ENCODE measurements at regions not wholly inside any gene's neighbourhood (a gene's known extent, or its start where the extent isn't known, plus 50 kb on each side); places are given as distances from the start of the nearest gene placed in this dataset.

GRCh38 chr16:50449800-50450199 lies 81.0 kb upstream of the BRD7 start:
- no peak overlapping the region for H2AFZ ChIP-seq (ENCODE audit: insufficient read depth, low read depth, low read length, poor library complexity, severe bottlenecking)
- no peak overlapping the region for H3K9ac ChIP-seq (ENCODE audit: low read length)
- H3K4me2 ChIP-seq (replicated peaks; ENCODE audit: low read depth, low read length, poor library complexity, severe bottlenecking) = no peak overlapping the region
- peaks cover 11% of the 10 kb centered on the region for H3K27me3 Mint-ChIP-seq
- intact Hi-C loops (cut with micrococcal nuclease) = no loop called here
- no peaks in the 10 kb centered on the region for H3K4me1 ChIP-seq (ENCODE audit: control insufficient read depth in 2 of 2, insufficient read depth in 2 of 2, low read length in 2 of 2)
- H3K4me3 Mint-ChIP-seq = no peak overlapping the region
- peaks cover 0 to 9% (median 0%) of the 10 kb centered on the region in 4 experiments for H3K27me3 ChIP-seq (replicated peaks in 1 of 4; ENCODE audit: control extremely low read depth in 1 of 4, control insufficient read depth in 3 of 4, insufficient read depth in 4 of 4, low read length in 3 of 4)
- H3K36me3 ChIP-seq (replicated peaks in 1 of 2; ENCODE audit: control extremely low read depth in 1 of 2, control insufficient read depth in 1 of 2, extremely low read depth in 1 of 2, insufficient read depth in 2 of 2, low read length in 1 of 2) = no peaks in the 10 kb centered on the region
- CTCF ChIA-PET = no interaction called here
- no peak overlapping the region for H3K27ac ChIP-seq (ENCODE audit: low read length in 2 of 2)
- no peaks in the 10 kb centered on the region for H3K9me3 Mint-ChIP-seq (ENCODE audit: insufficient read depth)
- no peak overlapping the region for H3K4me3 ChIP-seq (ENCODE audit: control extremely low read depth in 1 of 5, extremely low read depth in 1 of 5, insufficient read depth in 1 of 5, low read depth in 2 of 5, low read length in 4 of 5)
- peaks cover 0 to 2% (median 0%) of the 10 kb centered on the region in 3 donors for H3K9me3 ChIP-seq (ENCODE audit: control extremely low read depth in 1 of 3, control insufficient read depth in 2 of 3, insufficient read depth in 1 of 3, low read length in 2 of 3)
- no peaks in the 10 kb centered on the region for H4K20me1 ChIP-seq (ENCODE audit: control insufficient read depth, insufficient read depth, low read length, poor library complexity, severe bottlenecking)
- TF ChIP-seq EZH2 (IDR thresholded peaks at IDR 0.05; ENCODE audit: borderline replicate concordance, insufficient read depth, low read depth, low read length, poor library complexity, severe bottlenecking) (no peak), CTCF (IDR thresholded peaks at IDR 0.05) (no peak)
- H3K27ac Mint-ChIP-seq = no peak overlapping the region
- POLR2A ChIA-PET = no interaction called here
- ATAC-seq (ENCODE audit: low read depth) (no peak), DNase-seq (no peak)
- H3K4me1 Mint-ChIP-seq = no peaks in the 10 kb centered on the region
- no peaks in the 10 kb centered on the region for H3K79me2 ChIP-seq (ENCODE audit: control insufficient read depth, insufficient read depth, low read length)
- 87% methylated on average over 5 of the region's 6 CpGs for WGBS (ENCODE audit: insufficient coverage)

GRCh38 chr16:50448981-50449380 lies 80.2 kb upstream of the BRD7 start:
- peaks cover 7% of the 10 kb centered on the region for H3K27me3 Mint-ChIP-seq
- 89% methylated on average over 10 of the region's 10 CpGs for WGBS (ENCODE audit: insufficient coverage)
- H3K9ac ChIP-seq (ENCODE audit: low read length) = no peak overlapping the region
- H3K9me3 ChIP-seq (ENCODE audit: control extremely low read depth in 1 of 3, control insufficient read depth in 2 of 3, insufficient read depth in 1 of 3, low read length in 2 of 3) = peaks cover 0 to 2% (median 0%) of the 10 kb centered on the region in 3 donors
- H2AFZ ChIP-seq (ENCODE audit: insufficient read depth, low read depth, low read length, poor library complexity, severe bottlenecking) = no peak overlapping the region
- POLR2A ChIA-PET = no interaction called here
- CTCF ChIA-PET = no interaction called here
- peaks cover 0 to 9% (median 0%) of the 10 kb centered on the region in 4 experiments for H3K27me3 ChIP-seq (replicated peaks in 1 of 4; ENCODE audit: control extremely low read depth in 1 of 4, control insufficient read depth in 3 of 4, insufficient read depth in 4 of 4, low read length in 3 of 4)
- H3K79me2 ChIP-seq (ENCODE audit: control insufficient read depth, insufficient read depth, low read length) = no peaks in the 10 kb centered on the region
- DNase-seq = no peak
- H3K27ac Mint-ChIP-seq = no peak overlapping the region
- no peak overlapping the region for H3K4me3 ChIP-seq (ENCODE audit: control extremely low read depth in 1 of 5, extremely low read depth in 1 of 5, insufficient read depth in 1 of 5, low read depth in 2 of 5, low read length in 4 of 5)
- no peak overlapping the region for H3K27ac ChIP-seq (ENCODE audit: low read length in 2 of 2)
- no peaks in the 10 kb centered on the region for H3K9me3 Mint-ChIP-seq (ENCODE audit: insufficient read depth)
- no peaks in the 10 kb centered on the region for H3K4me1 ChIP-seq (ENCODE audit: control insufficient read depth in 2 of 2, insufficient read depth in 2 of 2, low read length in 2 of 2)
- intact Hi-C loops (cut with micrococcal nuclease) = no loop called here
- no peaks in the 10 kb centered on the region for H3K36me3 ChIP-seq (replicated peaks in 1 of 2; ENCODE audit: control extremely low read depth in 1 of 2, control insufficient read depth in 1 of 2, extremely low read depth in 1 of 2, insufficient read depth in 2 of 2, low read length in 1 of 2)
- no peak overlapping the region for H3K4me3 Mint-ChIP-seq
- H3K4me1 Mint-ChIP-seq = no peaks in the 10 kb centered on the region
- TF ChIP-seq EZH2 (IDR thresholded peaks at IDR 0.05; ENCODE audit: borderline replicate concordance, insufficient read depth, low read depth, low read length, poor library complexity, severe bottlenecking) (no peak), CTCF (IDR thresholded peaks at IDR 0.05) (no peak)
- no peak for ATAC-seq (ENCODE audit: low read depth)
- no peak overlapping the region for H3K4me2 ChIP-seq (replicated peaks; ENCODE audit: low read depth, low read length, poor library complexity, severe bottlenecking)
- H4K20me1 ChIP-seq (ENCODE audit: control insufficient read depth, insufficient read depth, low read length, poor library complexity, severe bottlenecking) = no peaks in the 10 kb centered on the region
